C4-2B (cell line): ENCODE measurements at regions not wholly inside any gene's neighbourhood (a gene's known extent, or its start where the extent isn't known, plus 50 kb on each side); places are given as distances from the start of the nearest gene placed in this dataset.

Source experiments
- H3K27ac ChIP-seq: fragments of 450-650 bp; 2 replicates; pipeline ENCODE4 v1.5.1; 2017
- CTCF ChIP-seq: fragments of 450-650 bp; conservative IDR thresholded peaks from 2 replicates; pipeline ENCODE4 v1.5.1; 2017; ENCODE audit warnings: mild to moderate bottlenecking
- ZFX ChIP-seq: fragments of 450-650 bp; IDR thresholded peaks from 2 replicates; pipeline ENCODE4 v1.6.1; 2017

- TF ChIP-seq ZFX, result no peak
- no peak for TF ChIP-seq CTCF
- H3K27ac ChIP-seq, result no peak overlapping the region
Measured at GRCh38 chr2:45288532-45289417, 279.5 kb upstream of the SIX2 start.

GRCh38 chr2:45287045-45287444 is 277.8 kb upstream of the SIX2 start:
- TF ChIP-seq ZFX (no peak), CTCF (no peak)
- no peak overlapping the region for H3K27ac ChIP-seq

- no peak overlapping the region for H3K27ac ChIP-seq
- TF ChIP-seq ZFX (no peak), CTCF (no peak)
Measured at GRCh38 chr2:45285771-45286390, 276.6 kb upstream of the SIX2 start.

GRCh38 chr2:45285311-45285710 is 276.1 kb upstream of the SIX2 start:
- TF ChIP-seq ZFX (no peak), CTCF (no peak)

GRCh38 chr2:45284621-45284995 is 275.4 kb upstream of the SIX2 start:
- no peak overlapping the region for H3K27ac ChIP-seq
- TF ChIP-seq CTCF, result no peak
- TF ChIP-seq ZFX, result no peak

More at GRCh38 chr2:45285311-45285710, 276.1 kb upstream of the SIX2 start:
- no peak overlapping the region for H3K27ac ChIP-seq

- TF ChIP-seq ZFX (no peak), CTCF (no peak)
- H3K27ac ChIP-seq, result no peak overlapping the region
Measured at GRCh38 chr2:45283764-45284620, 274.7 kb upstream of the SIX2 start.

- TF ChIP-seq ZFX, result no peak
- TF ChIP-seq CTCF, result no peak
- H3K27ac ChIP-seq, result no peak overlapping the region
Measured at GRCh38 chr2:45282646-45283045, 273.4 kb upstream of the SIX2 start.
